H9 (cell line): ENCODE measurements at regions not wholly inside any gene's neighbourhood (a gene's known extent, or its start where the extent isn't known, plus 50 kb on each side); places are given as distances from the start of the nearest gene placed in this dataset.

Experiments
- DNase-seq: peaks from one replicate; pipeline ENCODE4 v3.0.0-alpha.2; 2017
- H2AFZ ChIP-seq: one replicate; pipeline ENCODE4 v1.6.1; 2013; ENCODE audit warnings: mild to moderate bottlenecking, low read length, control low read depth, moderate library complexity
- H2AK5ac ChIP-seq: 2 replicates; pipeline ENCODE4 v1.6.1; 2013; ENCODE audit warnings: low read length, control low read depth, mixed read lengths; ENCODE audit not compliant: insufficient read length
- H2BK120ac ChIP-seq: one replicate; pipeline ENCODE4 v1.6.1; 2013; ENCODE audit warnings: low read depth, mild to moderate bottlenecking, low read length, control low read depth, inconsistent platforms; ENCODE audit not compliant: poor library complexity, severe bottlenecking
- H2BK12ac ChIP-seq: 2 replicates; pipeline ENCODE4 v1.6.1; 2013; ENCODE audit warnings: low read length, control low read depth, mixed read lengths, low read depth; ENCODE audit not compliant: insufficient read length
- H2BK15ac ChIP-seq: 2 replicates; pipeline ENCODE4 v1.6.1; 2013; ENCODE audit warnings: low read depth, low read length, control low read depth
- H2BK20ac ChIP-seq: one replicate; pipeline ENCODE4 v1.6.1; 2013; ENCODE audit warnings: low read depth, mild to moderate bottlenecking, low read length, control low read depth, inconsistent platforms; ENCODE audit not compliant: poor library complexity, severe bottlenecking
- H2BK5ac ChIP-seq: 2 replicates; pipeline ENCODE4 v1.6.1; 2013; ENCODE audit warnings: low read length, control low read depth, mixed read lengths; ENCODE audit not compliant: insufficient read length
- H3K14ac ChIP-seq: 2 replicates; pipeline ENCODE4 v1.6.1; 2013; ENCODE audit warnings: low read length, control low read depth; ENCODE audit not compliant: insufficient read depth
- H3K18ac ChIP-seq: 2 replicates; pipeline ENCODE4 v1.6.1; 2013; ENCODE audit warnings: low read depth, mild to moderate bottlenecking, mixed read lengths, low read length, control low read depth; ENCODE audit not compliant: insufficient read length
- H3K23ac ChIP-seq: 2 replicates; pipeline ENCODE4 v1.6.1; 2013; ENCODE audit warnings: low read length, control low read depth, mixed read lengths, low read depth; ENCODE audit not compliant: insufficient read length
- H3K23me2 ChIP-seq: 2 replicates; pipeline ENCODE4 v1.6.1; 2013; ENCODE audit warnings: low read depth, mild to moderate bottlenecking, mixed read lengths, low read length, control low read depth; ENCODE audit not compliant: insufficient read length, poor library complexity, severe bottlenecking
- H3K27ac ChIP-seq: 2 replicates; pipeline ENCODE4 v1.5.1; 2013; ENCODE audit warnings: low read length, control low read depth, mixed read lengths, low read depth; ENCODE audit not compliant: insufficient read length
- H3K27me3 ChIP-seq: 2 replicates; pipeline ENCODE4 v1.6.1; 2013; ENCODE audit warnings: low read length, control low read depth, inconsistent platforms; ENCODE audit not compliant: insufficient read depth
- H3K4ac ChIP-seq: 2 replicates; pipeline ENCODE4 v1.6.1; 2013; ENCODE audit warnings: low read depth, mild to moderate bottlenecking, control low read depth, inconsistent platforms, low read length, moderate library complexity
- H3K4me1 ChIP-seq: 2 replicates; pipeline ENCODE4 v1.6.1; 2013; ENCODE audit warnings: low read length, control low read depth, inconsistent platforms; ENCODE audit not compliant: insufficient read depth
- H3K4me2 ChIP-seq: 2 replicates; pipeline ENCODE4 v1.6.1; 2013; ENCODE audit warnings: low read length, control low read depth, mixed read lengths; ENCODE audit not compliant: insufficient read length, insufficient read depth
- H3K56ac ChIP-seq: 2 replicates; pipeline ENCODE4 v1.6.1; 2013; ENCODE audit warnings: low read depth, mild to moderate bottlenecking, mixed read lengths, low read length, control low read depth; ENCODE audit not compliant: insufficient read length
- H3K79me1 ChIP-seq: 2 replicates; pipeline ENCODE4 v1.6.1; 2013; ENCODE audit warnings: low read depth, mild to moderate bottlenecking, moderate library complexity, low read length, control low read depth, inconsistent platforms; ENCODE audit not compliant: insufficient read depth, poor library complexity, severe bottlenecking
- H3K79me2 ChIP-seq: 2 replicates; pipeline ENCODE4 v1.6.1; 2013; ENCODE audit warnings: low read length, control low read depth, inconsistent platforms; ENCODE audit not compliant: insufficient read depth
- H3K9ac ChIP-seq: 2 replicates; pipeline ENCODE4 v1.6.1; 2013; ENCODE audit warnings: low read length, control low read depth, mixed read lengths; ENCODE audit not compliant: insufficient read length; ENCODE audit errors: extremely low read depth
- H3K9me3 ChIP-seq: one replicate; pipeline ENCODE4 v1.6.1; 2013; ENCODE audit warnings: low read depth, low read length, inconsistent platforms; ENCODE audit not compliant: control insufficient read depth
- H3T11ph ChIP-seq: one replicate; pipeline ENCODE4 v1.6.1; 2013; ENCODE audit warnings: mild to moderate bottlenecking, low read length, control low read depth, inconsistent platforms
- H4K20me1 ChIP-seq: one replicate; pipeline ENCODE4 v1.6.1; 2013; ENCODE audit not compliant: control insufficient read depth, insufficient read length, insufficient read depth
- H4K5ac ChIP-seq: 2 replicates; pipeline ENCODE4 v1.6.1; 2013; ENCODE audit warnings: low read depth, mild to moderate bottlenecking, mixed read lengths, low read length, control low read depth; ENCODE audit not compliant: insufficient read length
- H4K8ac ChIP-seq: replicated peaks from 2 replicates; pipeline ENCODE4 v1.6.1; 2013; ENCODE audit warnings: low read length, control low read depth, mixed read lengths, low read depth; ENCODE audit not compliant: insufficient read length
- H4K91ac ChIP-seq: 2 replicates; pipeline ENCODE4 v1.6.1; 2013; ENCODE audit warnings: low read depth, mild to moderate bottlenecking, moderate library complexity, mixed read lengths, low read length, control low read depth; ENCODE audit not compliant: insufficient read length
- H3K27ac Mint-ChIP-seq, 3 experiments: 2 replicates in 2 of 3; 3 replicates in 1 of 3; pipeline ENCODE4 v1.8.0; 2020 to 2021; ENCODE audit warnings: mixed read lengths in 3 of 3, mild to moderate bottlenecking in 1 of 3, moderate library complexity in 1 of 3
- H3K27me3 Mint-ChIP-seq: 2 replicates; pipeline ENCODE4 v1.8.0; 2021; ENCODE audit warnings: low read depth, mild to moderate bottlenecking, moderate library complexity, mixed read lengths
- H3K36me3 Mint-ChIP-seq, 3 experiments: 2 replicates in 2 of 3; 3 replicates in 1 of 3; pipeline ENCODE4 v1.8.0; 2020 to 2021; ENCODE audit warnings: low read depth in 3 of 3, mixed read lengths in 3 of 3; ENCODE audit not compliant: insufficient read depth in 1 of 3
- H3K4me1 Mint-ChIP-seq, 2 experiments: 2 replicates each; pipeline ENCODE4 v1.8.0; 2020; ENCODE audit warnings: mixed read lengths in 2 of 2
- H3K4me3 Mint-ChIP-seq, 2 experiments: 2 replicates in 1 of 2; 3 replicates in 1 of 2; pipeline ENCODE4 v1.8.0; 2020 to 2021; ENCODE audit warnings: mild to moderate bottlenecking in 2 of 2, mixed read lengths in 2 of 2, moderate library complexity in 1 of 2
- H3K9me3 Mint-ChIP-seq, 2 experiments: 2 replicates in 1 of 2; 3 replicates in 1 of 2; pipeline ENCODE4 v1.8.0; 2020; ENCODE audit warnings: mild to moderate bottlenecking in 2 of 2, mixed read lengths in 2 of 2, moderate library complexity in 1 of 2
- WGBS: extraction: QIAGEN DNeasy Blood & Tissue Kit; methylation state at CpG from one replicate; pipeline ENCODE4 v1.1.7; 2013; ENCODE audit warnings: missing lambda C conversion rate, low lambda C conversion rate, mixed read lengths; ENCODE audit not compliant: insufficient read length; ENCODE audit errors: extremely low coverage; 5-methylcytosine and 5-hydroxymethylcytosine counted together
- TF ChIP-seq, protein P1 (sequence below): fragments of 200-600 bp; sonication (generic); conservative IDR thresholded peaks from 3 replicates; pipeline ENCODE4 v1.8.0; 2021; ENCODE audit warnings: antibody characterized with exemption, mild to moderate bottlenecking

DNA sequence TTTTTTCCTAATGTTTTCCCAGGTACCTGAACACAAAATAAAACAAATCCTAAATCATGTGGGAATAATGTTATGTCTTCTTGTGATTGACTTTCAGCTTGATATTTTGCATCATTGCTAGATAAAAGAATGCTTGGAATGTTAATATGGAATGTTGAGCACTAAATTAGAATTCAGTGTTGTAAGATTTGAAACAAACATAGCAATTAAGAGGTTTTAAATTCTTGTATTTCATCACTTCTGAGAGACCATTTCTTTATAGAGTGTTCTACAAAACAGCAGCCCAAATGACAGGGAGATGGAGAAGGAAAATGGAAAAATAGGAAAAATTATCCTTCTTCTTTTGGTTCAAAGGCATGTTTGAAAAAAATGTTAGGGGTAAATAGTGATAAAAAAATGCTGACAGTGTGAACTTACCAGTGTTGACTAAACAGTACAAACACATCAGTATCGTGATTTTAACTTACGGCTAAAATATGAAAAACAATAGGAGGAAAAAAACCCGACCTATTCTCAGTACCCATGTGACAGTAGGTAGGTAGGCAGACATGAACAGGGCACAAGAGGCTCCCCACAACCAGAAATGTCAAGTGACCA lies 102.6 kb upstream of the PDE5A start:
- Histone ChIP-seq H2AFZ (no peak overlapping the region), H3K79me1 (no peaks in the 10 kb centered on the region), H3K4me1 (no peaks in the 10 kb centered on the region; the same call in 1 of the 2 replicates), H3T11ph (no peak overlapping the region), H4K8ac (no peak overlapping the region), H3K4me2 (no peak overlapping the region), H4K20me1 (no peaks in the 10 kb centered on the region), H3K4ac (no peak overlapping the region), H3K18ac (no peak overlapping the region), H4K5ac (no peak overlapping the region), H3K9ac (no peak overlapping the region), H2BK12ac (no peak overlapping the region), H3K27ac (no peak overlapping the region), H2BK120ac (no peak overlapping the region), H3K56ac (no peak overlapping the region), H3K27me3 (no peaks in the 10 kb centered on the region), H2BK20ac (no peak overlapping the region), H3K23me2 (no peaks in the 10 kb centered on the region), H3K9me3 (no peaks in the 10 kb centered on the region), H2BK5ac (no peak overlapping the region), H4K91ac (no peak overlapping the region), H3K14ac (no peak overlapping the region), H2BK15ac (no peak overlapping the region), H3K79me2 (no peaks in the 10 kb centered on the region), H2AK5ac (no peak overlapping the region), H3K23ac (no peak overlapping the region)
- DNase-seq = no peak
- Mint-ChIP-seq H3K36me3 (no peaks in the 10 kb centered on the region; a peak in 3 of 7 replicates), H3K9me3 (peaks cover 0 to 5% of the 10 kb centered on the region in 2 experiments; a peak in 2 of 5 replicates), H3K4me1 (peaks cover 10 to 12% of the 10 kb centered on the region in 2 experiments), H3K27ac (no peak overlapping the region; a peak in 2 of 7 replicates), H3K27me3 (no peaks in the 10 kb centered on the region), H3K4me3 (no peak overlapping the region)
- WGBS = no CpG with 5 or more reads among the region's 3 CpGs
- TF ChIP-seq, protein P1, sequence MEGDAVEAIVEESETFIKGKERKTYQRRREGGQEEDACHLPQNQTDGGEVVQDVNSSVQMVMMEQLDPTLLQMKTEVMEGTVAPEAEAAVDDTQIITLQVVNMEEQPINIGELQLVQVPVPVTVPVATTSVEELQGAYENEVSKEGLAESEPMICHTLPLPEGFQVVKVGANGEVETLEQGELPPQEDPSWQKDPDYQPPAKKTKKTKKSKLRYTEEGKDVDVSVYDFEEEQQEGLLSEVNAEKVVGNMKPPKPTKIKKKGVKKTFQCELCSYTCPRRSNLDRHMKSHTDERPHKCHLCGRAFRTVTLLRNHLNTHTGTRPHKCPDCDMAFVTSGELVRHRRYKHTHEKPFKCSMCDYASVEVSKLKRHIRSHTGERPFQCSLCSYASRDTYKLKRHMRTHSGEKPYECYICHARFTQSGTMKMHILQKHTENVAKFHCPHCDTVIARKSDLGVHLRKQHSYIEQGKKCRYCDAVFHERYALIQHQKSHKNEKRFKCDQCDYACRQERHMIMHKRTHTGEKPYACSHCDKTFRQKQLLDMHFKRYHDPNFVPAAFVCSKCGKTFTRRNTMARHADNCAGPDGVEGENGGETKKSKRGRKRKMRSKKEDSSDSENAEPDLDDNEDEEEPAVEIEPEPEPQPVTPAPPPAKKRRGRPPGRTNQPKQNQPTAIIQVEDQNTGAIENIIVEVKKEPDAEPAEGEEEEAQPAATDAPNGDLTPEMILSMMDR = no peak
